ENCODE measurements at regions not wholly inside any gene's neighbourhood (a gene's known extent, or its start where the extent isn't known, plus 50 kb on each side); places are given as distances from the start of the nearest gene placed in this dataset.

GRCh38 chr1:81664341-81664740 is 136.4 kb upstream of the ADGRL2 start:
- H3K4me1 ChIP-seq = no peaks in the 10 kb centered on the region
- intact Hi-C loops (cut with DNase I; ENCODE audit: low total_unique reads) = no loop called here
- no peak overlapping the region for H3K27ac ChIP-seq
- no peaks in the 10 kb centered on the region for H3K36me3 ChIP-seq
- TF ChIP-seq POLR2A (IDR thresholded peaks at IDR 0.05) = no peak
- TF ChIP-seq CTCF (IDR thresholded peaks at IDR 0.05) = no peak
- no peak for TF ChIP-seq POLR2AphosphoS5 (IDR thresholded peaks at IDR 0.05)
- no peaks in the 10 kb centered on the region for H3K27me3 ChIP-seq
- H3K9me3 ChIP-seq = no peaks in the 10 kb centered on the region
- DNase-seq (ENCODE audit: low spot score in 2 of 2) = no peak
- no peak overlapping the region for H3K4me3 ChIP-seq

GRCh38 chr1:81662913-81663526 is 137.7 kb upstream of the ADGRL2 start:
- Histone ChIP-seq H3K4me1 (no peaks in the 10 kb centered on the region), H3K27ac (no peak overlapping the region), H3K4me3 (no peak overlapping the region), H3K36me3 (no peaks in the 10 kb centered on the region), H3K9me3 (no peaks in the 10 kb centered on the region), H3K27me3 (no peaks in the 10 kb centered on the region)
- TF ChIP-seq POLR2AphosphoS5 (IDR thresholded peaks at IDR 0.05) = no peak
- TF ChIP-seq CTCF (IDR thresholded peaks at IDR 0.05) = no peak
- TF ChIP-seq POLR2A (IDR thresholded peaks at IDR 0.05) = no peak
- intact Hi-C loops (cut with DNase I; ENCODE audit: low total_unique reads) = no loop called here
- DNase-seq (ENCODE audit: low spot score in 2 of 2) = no peak

- Histone ChIP-seq H3K9me3 (no peaks in the 10 kb centered on the region), H3K27me3 (no peaks in the 10 kb centered on the region), H3K4me3 (no peak overlapping the region), H3K27ac (no peak overlapping the region), H3K4me1 (no peaks in the 10 kb centered on the region), H3K36me3 (no peaks in the 10 kb centered on the region)
- no peak for DNase-seq (ENCODE audit: low spot score in 2 of 2)
- intact Hi-C loops (cut with DNase I; ENCODE audit: low total_unique reads) = no loop called here
- TF ChIP-seq POLR2A (IDR thresholded peaks at IDR 0.05) (no peak), CTCF (IDR thresholded peaks at IDR 0.05) (no peak), POLR2AphosphoS5 (IDR thresholded peaks at IDR 0.05) (no peak)
These were observed 140.4 kb upstream of the ADGRL2 start for GRCh38 chr1:81660286-81660685.

GRCh38 chr1:81654657-81655056 is 146.1 kb upstream of the ADGRL2 start:
- no peaks in the 10 kb centered on the region for H3K36me3 ChIP-seq

GRCh38 chr1:81654147-81654546 is 146.6 kb upstream of the ADGRL2 start:
- Histone ChIP-seq H3K4me1 (no peaks in the 10 kb centered on the region), H3K27me3 (no peaks in the 10 kb centered on the region), H3K27ac (no peak overlapping the region), H3K9me3 (no peaks in the 10 kb centered on the region), H3K4me3 (no peak overlapping the region), H3K36me3 (no peaks in the 10 kb centered on the region)
- DNase-seq (ENCODE audit: low spot score in 2 of 2) = no peak
- intact Hi-C loops (cut with DNase I; ENCODE audit: low total_unique reads) = no loop called here
- TF ChIP-seq POLR2A (IDR thresholded peaks at IDR 0.05) (no peak), POLR2AphosphoS5 (IDR thresholded peaks at IDR 0.05) (no peak), CTCF (IDR thresholded peaks at IDR 0.05) (no peak)

More at GRCh38 chr1:81654657-81655056, 146.1 kb upstream of the ADGRL2 start:
- no peaks in the 10 kb centered on the region for H3K9me3 ChIP-seq
- TF ChIP-seq CTCF (IDR thresholded peaks at IDR 0.05) (no peak), POLR2A (IDR thresholded peaks at IDR 0.05) (no peak), POLR2AphosphoS5 (IDR thresholded peaks at IDR 0.05) (no peak)
- intact Hi-C loops (cut with DNase I; ENCODE audit: low total_unique reads) = no loop called here
- H3K27me3 ChIP-seq = no peaks in the 10 kb centered on the region
- no peaks in the 10 kb centered on the region for H3K4me1 ChIP-seq
- no peak for DNase-seq (ENCODE audit: low spot score in 2 of 2)
- no peak overlapping the region for H3K27ac ChIP-seq
- H3K4me3 ChIP-seq = no peak overlapping the region

All from breast epithelium (tissue), 4 donors.